ENCODE measurements at regions not wholly inside any gene's neighbourhood (a gene's known extent, or its start where the extent isn't known, plus 50 kb on each side); places are given as distances from the start of the nearest gene placed in this dataset.
A peak's percentile ranks its signal among the peaks of the same experiment; 100 is the strongest.

DNA sequence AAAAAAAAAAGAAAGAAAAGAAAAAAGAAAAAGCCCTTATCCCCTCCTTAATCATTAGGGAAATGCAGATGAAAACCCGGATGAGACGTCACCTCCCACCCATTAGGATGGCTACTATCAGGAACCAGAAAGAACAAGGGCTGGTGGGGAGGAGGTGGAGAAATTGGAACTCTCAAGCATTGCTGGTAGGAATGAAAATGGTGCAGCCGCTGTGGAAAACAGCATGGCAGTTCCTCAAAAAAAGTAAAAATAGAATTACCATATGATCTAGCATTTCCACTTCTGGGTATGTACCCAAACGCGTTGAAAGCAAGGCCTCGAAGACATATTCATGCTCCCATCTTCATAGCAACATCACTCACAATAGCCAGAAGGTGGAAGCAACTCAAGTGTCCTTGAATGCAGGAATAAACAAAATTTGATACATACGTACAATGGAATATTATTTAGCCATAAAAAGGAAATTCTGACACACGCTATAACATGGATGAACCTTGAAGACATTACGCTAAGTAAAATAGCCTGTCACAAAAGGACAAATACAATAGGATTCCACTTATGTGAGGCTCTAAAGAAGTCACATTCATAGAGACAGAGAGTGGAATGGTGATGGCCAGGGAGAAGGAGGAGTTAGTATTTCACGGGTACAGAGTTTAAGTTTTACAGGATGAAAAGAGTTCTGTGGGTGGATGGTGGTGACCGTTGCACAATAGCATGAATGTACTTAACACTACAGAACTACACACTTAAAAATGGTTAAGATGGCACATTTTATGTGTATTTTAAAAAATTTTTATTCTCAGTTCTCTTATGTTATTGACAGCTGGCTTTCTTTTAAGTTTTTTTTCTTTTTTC, 166.8 kb upstream of the IER5L start:
- TF ChIP-seq, protein P1, sequence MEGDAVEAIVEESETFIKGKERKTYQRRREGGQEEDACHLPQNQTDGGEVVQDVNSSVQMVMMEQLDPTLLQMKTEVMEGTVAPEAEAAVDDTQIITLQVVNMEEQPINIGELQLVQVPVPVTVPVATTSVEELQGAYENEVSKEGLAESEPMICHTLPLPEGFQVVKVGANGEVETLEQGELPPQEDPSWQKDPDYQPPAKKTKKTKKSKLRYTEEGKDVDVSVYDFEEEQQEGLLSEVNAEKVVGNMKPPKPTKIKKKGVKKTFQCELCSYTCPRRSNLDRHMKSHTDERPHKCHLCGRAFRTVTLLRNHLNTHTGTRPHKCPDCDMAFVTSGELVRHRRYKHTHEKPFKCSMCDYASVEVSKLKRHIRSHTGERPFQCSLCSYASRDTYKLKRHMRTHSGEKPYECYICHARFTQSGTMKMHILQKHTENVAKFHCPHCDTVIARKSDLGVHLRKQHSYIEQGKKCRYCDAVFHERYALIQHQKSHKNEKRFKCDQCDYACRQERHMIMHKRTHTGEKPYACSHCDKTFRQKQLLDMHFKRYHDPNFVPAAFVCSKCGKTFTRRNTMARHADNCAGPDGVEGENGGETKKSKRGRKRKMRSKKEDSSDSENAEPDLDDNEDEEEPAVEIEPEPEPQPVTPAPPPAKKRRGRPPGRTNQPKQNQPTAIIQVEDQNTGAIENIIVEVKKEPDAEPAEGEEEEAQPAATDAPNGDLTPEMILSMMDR (IDR thresholded peaks at IDR 0.05; ENCODE audit: low read length, missing control alignments), result no peak
- no peak overlapping the region for H3K4me3 ChIP-seq (replicated peaks; ENCODE audit: low read depth, low read length)
- no peak for DNase-seq (ENCODE audit: low read depth)

DNA sequence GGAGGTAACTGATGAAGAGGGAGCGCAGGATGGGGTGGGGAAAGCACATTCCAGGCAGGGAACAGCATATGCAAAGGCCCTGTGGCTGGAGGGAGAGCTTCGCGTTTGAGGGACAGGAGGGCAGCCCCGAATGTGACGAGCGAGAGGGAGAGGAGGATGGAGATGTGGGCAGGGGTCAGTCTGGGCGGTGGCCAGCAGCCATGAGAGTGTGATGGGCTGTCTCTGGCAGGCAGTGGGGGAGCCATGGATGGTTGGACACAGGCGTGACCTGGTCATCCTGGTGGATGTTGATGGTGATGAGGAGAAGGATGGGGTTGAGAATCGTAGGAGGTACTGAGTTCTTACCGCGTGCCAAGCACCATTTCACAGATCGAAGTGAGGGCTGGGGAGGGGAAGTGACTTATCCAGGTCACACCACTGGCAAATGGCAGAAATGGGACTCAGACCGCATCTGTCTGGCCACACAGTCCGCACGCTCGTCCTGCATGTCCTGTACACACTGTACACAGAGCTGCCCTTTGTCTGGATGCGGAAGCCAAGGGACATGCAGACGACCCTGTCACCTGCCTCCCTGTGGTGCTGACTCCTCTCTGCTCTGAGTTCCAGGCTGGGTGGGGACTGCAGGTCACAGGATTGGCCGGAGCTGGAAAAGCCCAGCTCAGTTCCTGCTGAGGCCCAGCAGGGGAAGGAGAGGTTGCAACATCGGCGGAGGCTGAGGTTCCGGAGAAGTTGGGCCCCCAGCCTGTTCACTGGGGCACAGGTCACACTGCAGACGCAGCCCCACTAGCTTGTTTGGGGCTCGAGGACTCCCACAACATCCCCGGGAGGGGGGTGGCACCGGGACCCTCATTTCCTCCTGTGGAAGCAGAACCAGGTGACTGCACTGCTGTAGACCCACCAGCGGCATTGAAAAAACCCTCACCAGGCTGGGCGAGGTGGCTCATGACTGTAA, 165.6 kb upstream of the IER5L start:
- no peak overlapping the region for H3K4me3 ChIP-seq (replicated peaks; ENCODE audit: low read depth, low read length)
- TF ChIP-seq, protein P1 (IDR thresholded peaks at IDR 0.05; ENCODE audit: low read length, missing control alignments), result peak; percentile 15
- peak; percentile 66 for DNase-seq (ENCODE audit: low read depth)

- TF ChIP-seq, protein P1 (IDR thresholded peaks at IDR 0.05; ENCODE audit: low read length, missing control alignments), result no peak
- H3K4me3 ChIP-seq (replicated peaks; ENCODE audit: low read depth, low read length), result no peak overlapping the region
- no peak for DNase-seq (ENCODE audit: low read depth)
Observed at GRCh38 chr9:129342591-129343423, 164.7 kb upstream of the IER5L start.

DNA sequence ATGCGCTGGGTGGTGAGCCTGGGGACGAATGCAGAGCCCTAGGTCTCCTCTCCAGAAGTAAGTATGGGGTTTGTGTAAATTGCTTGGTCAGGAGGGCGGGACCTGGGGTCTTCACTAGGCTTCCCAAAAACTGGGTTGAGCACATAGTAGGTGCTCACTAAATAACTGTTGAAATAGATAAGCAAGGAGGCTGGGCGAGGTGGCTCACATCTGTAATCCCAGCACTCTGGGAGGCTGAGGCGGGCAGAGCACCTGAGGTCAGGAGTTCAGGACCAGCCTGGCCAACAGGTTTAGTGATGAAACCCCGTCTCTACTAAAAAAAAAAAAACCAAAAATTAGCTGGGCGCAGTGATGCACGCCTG, 163.9 kb upstream of the IER5L start:
- DNase-seq (ENCODE audit: low read depth), result no peak
- no peak overlapping the region for H3K4me3 ChIP-seq (replicated peaks; ENCODE audit: low read depth, low read length)
- TF ChIP-seq, protein P1 (IDR thresholded peaks at IDR 0.05; ENCODE audit: low read length, missing control alignments), result no peak

DNA sequence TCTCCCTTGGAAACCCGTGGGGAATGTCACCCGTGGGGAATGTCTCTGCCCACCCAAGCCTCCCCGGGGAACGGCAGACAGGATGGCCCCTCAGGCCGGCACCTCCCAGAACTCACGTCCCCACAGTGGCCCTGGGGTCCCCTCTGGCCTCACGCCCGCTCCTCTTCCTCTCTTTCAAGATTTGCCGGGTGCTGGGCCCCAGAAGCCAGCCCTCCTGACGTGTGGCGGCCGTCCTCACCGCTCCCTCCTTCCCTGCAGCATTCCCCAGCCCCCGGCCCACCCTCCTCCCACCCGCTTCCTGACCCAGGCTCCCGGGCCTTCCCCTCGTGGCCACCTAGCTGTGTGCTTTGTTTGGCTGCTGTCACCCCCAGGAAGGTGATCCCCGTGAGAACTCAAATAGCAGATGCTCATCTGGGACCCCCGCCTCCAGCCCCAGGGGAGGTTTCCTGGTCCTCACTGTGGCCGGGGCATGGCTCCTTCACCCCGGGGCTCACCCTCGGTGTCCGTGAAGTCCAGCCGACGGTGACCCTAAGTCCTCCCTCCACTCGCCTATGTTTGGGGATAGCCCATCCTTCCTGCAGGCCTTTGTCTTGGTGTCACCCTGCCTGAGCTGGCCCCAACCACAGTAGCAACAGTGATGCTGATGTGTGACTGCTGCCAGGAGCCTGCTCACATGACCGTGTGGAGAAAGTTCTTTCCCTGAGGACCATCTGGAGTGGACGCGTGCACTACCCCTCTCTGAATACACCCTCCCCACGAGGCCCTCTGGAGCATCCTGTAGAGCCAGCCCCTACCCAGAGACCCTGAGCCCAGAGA, 163.3 kb upstream of the IER5L start:
- DNase-seq (ENCODE audit: low read depth), result no peak
- no peak overlapping the region for H3K4me3 ChIP-seq (replicated peaks; ENCODE audit: low read depth, low read length)
- TF ChIP-seq, protein P1 (IDR thresholded peaks at IDR 0.05; ENCODE audit: low read length, missing control alignments), result no peak
